Activated gamma-delta T cell (primary cell): ENCODE measurements at regions not wholly inside any gene's neighbourhood (a gene's known extent, or its start where the extent isn't known, plus 50 kb on each side); places are given as distances from the start of the nearest gene placed in this dataset.

Experiments
- DNase-seq: peaks from one replicate; lab custom pipeline; 2025; lab: John Stamatoyannopoulos, UW

DNA sequence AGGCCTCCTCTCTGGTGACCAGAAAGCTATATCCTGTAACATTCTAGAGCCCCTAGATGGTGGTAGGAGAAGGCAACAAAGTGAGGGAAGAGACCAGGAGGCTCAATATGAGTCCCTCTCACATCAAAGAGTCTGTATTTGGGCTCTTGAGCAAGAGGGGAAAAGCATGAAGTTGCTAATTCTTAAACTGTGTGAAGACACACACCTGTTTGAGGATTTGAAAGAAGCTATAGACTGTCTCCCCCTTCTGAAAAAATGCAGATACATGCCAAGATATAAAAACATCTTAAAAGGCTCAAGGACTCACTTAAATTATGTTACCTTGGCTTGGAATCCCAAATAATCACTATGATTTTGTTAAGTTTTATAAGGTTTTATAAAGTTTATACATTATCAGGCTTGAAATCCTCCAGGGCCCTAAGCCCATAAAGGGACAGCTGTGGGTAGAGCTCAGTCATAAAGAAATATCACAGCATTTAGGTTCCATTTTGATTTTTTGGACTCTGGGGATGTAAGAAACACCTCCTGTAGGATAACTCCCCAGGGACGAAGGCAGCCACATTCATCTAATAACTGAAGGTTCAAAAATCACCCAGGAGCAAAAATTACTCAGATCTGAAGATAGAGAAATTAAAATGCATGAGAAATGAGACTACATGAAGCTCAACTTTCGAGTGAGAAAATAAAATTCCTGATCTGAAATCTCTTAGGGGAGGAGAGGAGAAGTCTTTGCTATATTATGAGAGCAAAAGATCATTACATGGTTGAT is 136.1 kb upstream of the LGALSL start:
- no peak for DNase-seq

DNA sequence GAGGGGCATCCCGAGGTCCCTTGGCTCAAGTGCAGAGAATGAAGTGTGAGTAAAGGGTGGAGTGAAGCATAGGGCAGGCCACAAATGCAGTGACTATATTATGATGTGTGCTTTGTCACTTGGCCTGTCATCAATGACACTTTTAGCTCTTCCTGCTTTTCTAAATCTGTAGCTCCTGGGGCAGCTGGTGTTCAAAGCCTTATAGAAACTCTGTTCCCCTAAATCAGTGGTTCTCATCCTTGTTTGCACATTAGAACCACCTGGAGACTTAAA is 135.6 kb upstream of the LGALSL start:
- no peak for DNase-seq

DNA sequence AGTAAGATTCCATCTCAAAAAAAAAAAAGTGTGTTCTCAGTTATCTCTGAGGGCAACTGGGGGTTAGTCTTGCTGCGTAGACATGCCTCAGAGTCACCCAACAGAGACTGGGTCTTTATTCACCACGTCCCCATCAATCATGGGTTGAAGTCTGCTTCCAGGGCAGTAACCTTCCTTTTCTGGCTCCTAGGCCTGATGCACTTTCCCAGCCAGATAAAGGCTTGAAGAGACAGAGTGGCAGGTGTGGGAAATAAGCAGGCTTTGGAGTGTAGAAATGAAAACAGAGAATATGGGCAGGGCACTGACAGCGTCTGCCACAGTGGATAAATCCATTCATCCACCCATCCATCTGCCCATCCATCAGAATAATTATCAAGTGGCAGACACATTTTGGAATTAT is 134.1 kb upstream of the LGALSL start:
- DNase-seq: no peak

DNA sequence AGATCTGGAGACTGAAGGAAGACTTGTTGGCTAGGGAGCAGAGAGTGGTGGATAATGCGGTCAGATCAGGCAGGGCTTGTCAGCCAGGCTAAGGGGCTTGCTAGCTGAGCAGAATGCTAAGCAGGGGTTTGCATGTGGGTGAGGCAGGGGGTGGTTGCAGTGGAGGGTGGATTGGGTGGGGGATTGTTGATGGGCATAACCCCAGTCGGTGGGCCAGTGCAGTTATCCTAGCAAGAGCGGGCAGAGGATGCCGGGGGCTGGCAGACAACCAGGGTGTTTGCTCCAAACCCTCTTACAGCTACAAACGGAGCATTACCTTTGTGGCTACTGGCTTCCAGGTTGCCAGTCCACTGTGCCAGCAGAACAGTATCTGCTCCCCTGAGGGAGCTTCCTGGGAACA is 131.5 kb upstream of the LGALSL start:
- no peak for DNase-seq

DNA sequence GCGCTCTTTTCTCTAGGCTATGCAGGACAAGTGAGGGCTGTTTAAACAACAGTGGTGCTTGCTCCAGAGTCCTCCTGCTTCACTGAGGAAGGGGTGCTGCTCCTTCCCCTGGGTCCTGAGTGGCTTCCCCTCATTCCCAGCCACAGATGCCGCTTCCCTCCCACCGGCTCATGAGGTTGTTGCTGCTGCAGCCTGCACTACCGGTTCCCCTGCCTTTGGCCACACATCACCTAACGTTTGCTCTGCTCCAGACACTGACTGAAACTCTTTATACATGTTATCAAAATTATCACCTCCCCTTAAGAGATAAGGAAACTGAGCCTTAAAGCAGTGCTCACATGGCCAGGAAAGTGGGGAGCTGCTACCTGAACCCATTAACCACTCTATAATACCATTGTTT is 130.8 kb upstream of the LGALSL start:
- no peak for DNase-seq

DNA sequence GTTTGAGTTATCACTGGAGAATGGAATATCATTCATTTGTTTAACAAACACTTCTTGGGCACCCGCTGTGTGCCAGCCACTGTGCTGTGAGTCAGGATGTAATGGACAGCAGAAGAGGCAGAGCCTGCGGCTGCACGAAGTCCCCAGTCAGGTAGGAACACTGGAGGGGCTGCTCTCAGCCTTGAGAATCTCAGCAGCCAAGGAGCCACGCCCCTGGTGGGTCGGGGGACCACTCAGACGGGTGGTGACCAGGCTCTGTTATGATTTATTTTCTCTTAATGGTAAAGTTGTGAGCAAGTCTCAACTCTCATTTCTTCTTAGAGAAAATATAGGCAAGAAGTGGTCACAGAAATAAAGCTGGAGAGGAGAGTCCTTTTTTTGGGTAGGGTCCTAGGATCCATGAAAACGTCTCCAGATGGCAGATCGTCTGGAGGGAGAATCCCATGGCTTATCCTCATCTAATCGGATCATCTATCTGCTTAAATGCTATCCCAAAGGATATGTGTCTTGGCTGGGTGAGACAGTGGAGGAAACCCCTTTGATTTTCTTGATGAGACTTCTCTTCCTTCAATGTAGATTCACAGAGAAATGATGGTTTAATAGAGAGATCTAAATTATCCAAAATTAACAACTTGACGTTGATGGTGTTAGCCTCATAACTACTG is 129.1 kb upstream of the LGALSL start:
- DNase-seq: no peak

DNA sequence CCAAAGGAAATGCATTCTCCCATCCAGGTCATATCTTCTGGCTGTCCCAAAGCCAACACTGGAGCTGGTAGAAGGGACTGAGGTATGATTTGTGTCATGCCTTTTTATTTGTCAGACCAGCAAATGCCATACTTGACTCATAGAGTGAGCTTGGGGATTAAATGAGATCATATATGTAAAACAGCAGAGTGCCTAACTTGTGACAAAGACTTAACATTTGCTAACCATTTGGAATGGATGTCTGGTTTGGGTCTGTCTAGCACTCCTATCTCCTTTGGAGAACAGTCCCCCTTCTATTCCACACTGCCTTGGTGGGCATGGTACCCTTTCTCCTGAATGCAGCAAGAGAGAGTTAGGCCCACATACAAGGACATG is 128.5 kb upstream of the LGALSL start:
- DNase-seq: no peak

DNA sequence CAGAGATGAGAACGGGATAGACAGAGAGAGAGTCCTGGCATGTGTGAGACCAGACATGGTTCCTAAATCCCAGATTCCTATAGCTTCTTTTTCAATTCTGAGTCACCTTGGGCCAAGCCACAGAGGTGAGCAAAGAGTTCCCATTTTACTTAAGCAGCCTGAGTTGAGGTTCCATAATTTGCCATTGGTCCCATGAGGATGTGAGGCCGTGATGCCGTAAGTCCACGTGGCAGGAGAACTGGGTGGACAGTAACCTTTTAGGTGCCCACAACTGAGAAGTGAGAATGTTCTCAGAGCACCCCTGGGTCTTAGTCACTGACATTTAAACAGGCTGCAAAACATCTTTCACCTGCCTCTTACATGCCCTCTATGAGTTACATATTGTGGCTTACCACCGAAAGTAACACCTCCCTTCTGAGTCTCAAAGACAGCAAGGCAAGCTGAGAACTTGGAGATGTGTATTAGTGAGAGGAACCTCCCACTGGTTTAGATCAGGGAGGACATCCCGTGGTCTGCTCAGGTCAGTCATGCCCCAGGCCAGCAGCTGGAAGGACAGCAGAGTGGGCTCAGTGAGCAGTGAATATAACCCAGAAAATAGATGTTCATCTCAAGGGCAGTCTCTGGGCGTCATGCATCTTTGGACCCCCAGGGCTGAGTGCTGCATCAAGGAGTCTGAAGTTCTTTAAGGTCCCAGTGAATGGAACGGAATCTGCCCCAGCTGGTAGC is 127.9 kb upstream of the LGALSL start:
- no peak for DNase-seq

DNA sequence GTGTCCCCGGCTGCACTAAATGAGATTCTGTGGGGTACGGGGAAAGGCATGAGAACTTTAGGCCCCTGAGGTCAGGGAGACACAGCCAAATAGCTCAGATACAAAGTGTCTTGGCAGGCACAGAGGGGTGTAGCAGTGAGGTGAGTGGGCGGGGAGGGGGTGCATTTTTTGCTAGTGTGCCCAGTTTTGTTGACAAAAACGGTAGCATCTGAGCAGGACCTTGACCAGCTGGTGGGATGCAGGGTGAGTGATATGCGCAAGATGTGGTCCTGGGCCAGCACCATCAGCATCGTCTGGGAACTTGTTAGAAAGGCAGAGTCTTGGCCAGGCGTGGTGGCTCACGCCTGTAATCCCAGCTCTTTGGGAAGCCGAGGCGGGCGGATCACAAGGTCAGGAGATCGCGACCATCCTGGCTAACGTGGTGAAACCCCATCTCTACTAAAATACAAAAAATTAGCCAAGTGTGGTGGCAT is 127.3 kb upstream of the LGALSL start:
- no peak for DNase-seq

DNA sequence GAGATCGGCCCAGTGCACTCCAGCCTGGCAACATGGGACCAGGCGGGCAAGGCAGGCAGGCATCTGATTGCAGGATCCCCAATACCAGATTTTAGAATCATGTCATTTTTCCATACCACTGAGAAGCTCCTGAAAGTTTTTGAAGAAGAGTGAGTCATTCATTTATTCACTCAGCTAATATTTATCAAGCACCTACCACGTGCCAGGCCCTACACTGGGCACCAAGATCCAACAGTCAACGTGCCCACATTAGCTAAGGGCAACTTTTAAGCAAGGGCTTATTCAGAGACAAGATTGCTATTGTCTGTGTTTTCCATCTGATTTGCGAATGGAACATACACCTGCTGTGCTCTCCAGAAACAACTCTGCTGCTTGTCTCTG is 126.8 kb upstream of the LGALSL start:
- DNase-seq: no peak

DNA sequence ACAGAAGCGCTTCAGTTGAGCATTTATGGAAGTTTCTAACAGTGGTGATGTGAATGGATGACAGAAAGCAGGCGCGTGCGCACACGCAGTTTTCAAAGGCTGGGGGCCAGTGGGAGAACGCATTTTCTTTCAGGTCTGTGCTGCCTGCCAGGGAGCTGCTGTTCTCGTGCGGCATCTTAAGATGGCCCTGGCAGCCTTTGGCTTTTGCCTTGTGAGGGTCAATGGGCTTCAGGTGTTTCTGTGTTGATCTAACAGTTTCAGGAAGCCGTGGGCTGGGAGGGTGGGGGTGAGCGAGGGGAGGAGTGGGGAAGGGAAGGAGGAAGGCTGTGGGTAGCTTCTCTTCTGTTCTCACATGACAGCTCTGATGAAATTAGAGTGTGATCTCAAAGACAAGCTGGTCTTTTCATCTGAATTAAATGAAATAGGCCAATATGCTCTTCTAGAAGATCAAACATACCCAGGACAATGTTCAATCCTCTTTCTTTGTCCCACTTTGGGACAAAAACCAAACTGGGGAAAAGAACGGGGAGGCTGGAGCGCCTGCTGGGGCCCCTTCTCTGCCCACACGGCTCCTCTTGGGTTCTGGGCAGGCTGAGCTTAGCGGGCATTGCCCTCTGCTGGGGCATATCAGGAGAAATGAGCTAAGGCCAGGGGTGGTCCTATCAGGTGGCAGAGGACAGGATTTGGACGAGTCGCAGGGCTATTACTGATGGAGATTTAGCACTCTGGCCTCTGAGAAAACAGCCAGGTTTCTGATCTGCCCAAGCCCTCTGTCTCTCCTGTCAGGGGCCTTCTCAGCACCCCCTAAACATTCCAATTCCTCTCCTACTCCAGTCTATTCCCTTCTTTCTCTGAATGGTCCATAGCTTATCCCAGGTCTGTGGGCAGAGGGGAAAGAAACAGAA is 126.2 kb upstream of the LGALSL start:
- DNase-seq: no peak

DNA sequence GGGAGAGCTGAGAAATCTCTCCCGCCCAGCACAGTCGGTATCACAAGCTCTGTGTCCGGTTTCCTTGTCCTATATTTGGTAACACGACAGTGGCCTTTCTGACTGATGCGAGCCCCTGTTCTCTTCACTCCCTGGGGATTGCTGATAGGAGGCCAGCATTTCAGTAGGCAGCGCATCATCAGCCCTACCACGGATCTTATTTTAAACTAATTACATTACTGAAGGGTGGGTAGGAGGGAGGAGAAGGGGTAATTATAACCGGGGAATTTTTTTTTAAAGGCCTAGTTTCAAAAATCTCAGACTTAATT is 125.6 kb upstream of the LGALSL start:
- DNase-seq: no peak

DNA sequence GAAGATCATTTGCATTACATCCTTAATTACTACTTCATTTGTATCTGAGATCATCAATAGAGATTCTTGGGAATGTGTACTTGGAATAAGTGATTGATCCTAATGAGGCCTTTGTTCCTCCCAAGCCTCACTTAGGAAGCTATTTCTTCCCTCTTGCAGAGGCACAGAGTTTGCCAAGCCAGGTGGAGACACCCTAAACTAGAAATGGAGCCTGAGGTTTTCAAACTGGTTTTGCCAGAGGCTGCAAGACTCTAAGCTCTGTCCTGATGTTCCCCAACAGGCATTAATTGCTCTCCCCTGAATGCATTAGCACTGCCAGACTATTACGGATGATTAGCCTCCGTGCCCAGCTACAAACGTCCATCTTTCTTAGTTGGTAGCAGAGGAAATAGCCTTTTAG is 125.2 kb upstream of the LGALSL start:
- DNase-seq: no peak

DNA sequence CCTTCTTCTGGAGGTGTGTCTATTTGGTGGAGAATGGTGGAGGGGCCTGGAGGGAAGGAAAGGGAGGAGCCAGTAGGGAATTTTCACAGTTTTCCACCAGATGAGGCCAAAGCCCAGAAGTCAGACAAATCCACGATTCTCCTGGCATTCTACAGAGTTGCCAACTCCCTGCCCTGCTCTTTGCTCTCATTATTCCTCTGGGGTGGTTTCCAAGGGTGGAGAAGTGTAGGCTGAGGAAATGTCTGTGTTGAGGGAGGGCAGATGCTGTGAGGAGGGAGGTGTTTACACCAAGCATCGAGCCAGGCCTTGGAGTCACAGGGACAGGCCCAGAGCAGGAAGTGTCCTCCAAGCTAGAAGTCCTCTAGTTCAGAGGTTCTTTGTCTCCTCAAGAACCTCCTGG is 124.1 kb upstream of the LGALSL start:
- DNase-seq: no peak

DNA sequence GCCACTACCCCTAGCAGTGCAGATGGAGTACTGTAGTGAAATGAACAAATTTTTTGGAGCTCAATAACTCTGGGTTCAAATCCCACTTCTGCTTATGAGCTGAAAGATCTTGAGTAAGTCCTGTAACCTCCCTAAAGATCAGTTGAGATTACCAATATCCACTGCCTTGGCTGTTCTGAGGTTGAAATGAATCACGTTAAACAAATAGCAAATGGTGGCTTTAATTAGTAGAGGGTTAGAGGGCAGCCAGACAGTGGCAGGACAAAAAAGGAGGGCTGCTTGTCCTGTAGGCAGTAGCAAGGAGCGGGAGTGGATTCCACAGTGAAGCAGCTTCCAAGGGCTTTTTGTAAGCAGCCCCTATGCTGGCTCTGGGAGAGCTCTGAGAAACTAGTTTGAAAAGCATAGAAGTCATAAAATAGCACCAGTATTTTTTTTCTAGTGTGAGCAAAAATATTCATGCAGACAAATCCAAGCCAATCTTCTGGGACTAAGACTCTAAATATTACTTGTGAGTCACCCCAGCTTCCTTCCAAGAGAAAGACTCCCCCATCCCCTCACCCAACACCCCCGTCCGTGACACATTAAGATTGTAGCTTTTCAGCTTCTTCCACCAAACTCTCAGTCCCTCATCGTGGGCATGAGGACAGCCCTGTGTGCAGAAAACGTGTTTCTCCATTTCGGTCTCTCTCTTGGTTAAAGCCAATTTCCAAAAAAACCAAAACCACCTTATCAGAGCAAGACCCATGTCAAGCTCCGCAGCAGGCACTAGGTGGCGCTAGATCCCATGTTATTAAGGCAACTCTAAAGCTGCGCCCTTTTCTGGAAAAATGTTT is 123.5 kb upstream of the LGALSL start:
- no peak for DNase-seq

DNA sequence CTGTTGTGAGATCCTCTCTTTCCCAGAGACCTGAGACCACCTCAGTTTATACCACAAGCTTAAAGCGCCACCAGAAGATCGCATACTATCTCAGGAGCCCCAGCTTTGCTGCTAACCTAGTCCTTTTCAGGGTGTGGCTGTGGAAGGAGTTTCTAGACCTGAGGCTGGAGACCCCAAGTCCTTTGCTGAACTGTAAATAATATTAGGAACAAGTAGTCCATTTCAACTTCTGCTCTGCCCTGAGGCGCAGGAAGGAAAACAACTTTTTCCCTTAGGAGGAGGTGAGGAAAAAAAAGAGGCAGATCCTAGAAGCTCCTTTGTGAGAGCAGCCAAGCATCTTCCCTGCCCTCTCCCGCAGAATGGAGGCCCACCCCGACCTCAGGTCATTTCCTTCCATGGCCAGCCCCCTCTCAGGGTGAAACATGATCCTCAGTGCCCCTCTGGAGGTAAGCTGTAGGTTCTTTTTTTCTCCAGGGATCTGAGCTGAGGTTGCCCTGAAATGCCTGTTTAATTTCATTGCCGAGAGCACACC is 122.8 kb upstream of the LGALSL start:
- no peak for DNase-seq

DNA sequence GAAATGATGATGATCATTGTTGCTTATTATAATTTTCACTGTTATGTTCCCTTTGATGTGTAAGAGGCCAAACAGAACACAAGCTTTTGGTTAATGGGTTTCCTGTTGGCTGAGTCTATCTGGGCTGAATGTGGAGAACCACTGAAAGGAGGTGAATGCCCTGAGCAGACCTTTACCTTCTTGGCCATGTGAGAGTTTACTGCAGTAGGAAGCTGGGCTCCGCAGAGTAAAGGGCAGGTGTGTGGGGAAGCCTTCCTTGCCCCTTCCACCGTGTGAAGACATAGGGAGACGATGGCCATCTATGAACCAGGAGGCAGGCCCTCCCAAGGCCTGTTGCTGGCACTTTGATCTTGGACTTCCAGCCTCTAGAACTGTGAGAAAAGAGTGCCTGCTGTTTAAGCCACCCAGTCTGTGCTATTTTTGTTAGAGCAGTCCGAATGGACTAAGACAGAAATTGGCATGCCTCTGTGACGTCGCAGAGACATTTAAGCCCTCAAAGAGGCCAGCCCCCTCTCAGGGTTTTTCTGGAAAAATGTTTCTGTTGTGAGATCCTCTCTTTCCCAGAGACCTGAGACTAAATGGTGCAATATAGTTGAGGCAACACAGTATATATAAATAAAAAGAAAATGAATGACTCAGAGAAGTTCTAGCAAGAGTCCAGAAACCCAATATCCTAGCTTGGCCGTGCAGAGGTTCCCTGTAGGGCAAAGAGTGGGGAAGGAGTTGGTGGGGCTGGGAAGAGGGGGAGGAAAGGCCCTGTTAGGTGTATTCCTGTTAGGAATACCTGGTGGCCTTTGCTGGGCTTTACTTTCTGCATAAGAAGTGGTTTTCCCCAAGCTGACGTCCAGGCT is 121.9 kb upstream of the LGALSL start:
- DNase-seq: no peak

DNA sequence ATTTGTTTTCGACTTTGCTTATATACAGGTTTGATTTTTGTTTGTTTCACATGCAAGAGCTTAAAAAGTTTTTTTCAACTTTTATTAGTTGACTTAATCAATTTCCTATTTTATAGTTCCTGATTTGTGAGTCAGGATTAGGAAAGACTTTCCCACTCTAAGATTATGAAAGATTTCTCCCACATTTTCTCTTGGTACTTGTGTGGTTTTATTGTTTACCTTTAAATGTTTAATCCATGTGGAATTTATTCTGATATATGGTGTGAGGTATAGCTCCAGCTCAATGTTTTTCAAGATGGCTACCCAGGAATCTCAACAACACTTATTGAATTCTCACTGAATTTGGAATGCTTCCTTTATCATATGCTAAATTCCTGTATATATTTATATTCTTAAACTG is 117.8 kb upstream of the LGALSL start:
- no peak for DNase-seq

DNA sequence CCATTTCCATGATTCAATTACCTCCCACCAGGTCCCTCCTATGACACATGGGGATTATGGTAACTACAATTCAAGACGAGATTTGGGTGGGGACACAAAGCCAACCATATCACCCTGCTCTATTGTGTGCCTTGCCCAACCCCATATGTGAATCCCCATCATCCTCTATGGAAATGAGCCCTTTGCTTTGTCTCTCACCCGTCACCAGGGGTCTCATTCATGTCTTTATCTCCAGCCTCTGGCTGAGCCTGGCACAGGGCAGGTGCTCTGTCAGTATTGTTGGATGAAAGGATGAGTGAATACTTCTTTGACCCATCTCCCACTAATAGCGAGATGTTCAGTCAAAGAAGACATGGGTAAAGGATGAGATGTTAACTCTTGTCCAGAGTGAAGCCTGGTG is 116.6 kb upstream of the LGALSL start:
- DNase-seq: no peak

DNA sequence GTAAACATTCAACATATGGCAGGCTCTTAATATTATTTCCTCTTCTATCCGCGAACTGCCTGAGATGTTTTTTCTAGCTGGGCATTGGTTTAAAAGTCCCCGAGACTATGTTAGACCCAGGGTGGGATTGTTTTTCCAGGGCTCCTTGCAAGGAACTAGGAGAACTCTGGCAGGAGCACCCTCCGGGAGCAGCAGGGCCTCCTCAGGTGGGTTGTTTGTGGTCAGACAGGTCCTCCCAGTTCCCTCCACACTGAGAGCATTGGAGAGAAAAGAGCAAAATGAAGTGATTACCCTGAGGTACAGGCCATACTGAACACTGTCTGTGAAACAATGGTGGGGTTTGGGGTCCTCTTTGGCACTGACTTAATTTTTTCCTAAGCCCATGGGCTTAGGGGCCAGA is 115.9 kb upstream of the LGALSL start:
- no peak for DNase-seq
